ENCODE measurements at regions not wholly inside any gene's neighbourhood (a gene's known extent, or its start where the extent isn't known, plus 50 kb on each side); places are given as distances from the start of the nearest gene placed in this dataset.
A peak's percentile ranks its signal among the peaks of the same experiment; 100 is the strongest.

- Histone ChIP-seq H3K27ac (no peak overlapping the region), H3K4me3 (no peak overlapping the region), H3K4me1 (peaks cover 0 to 5% (median 0%) of the 10 kb centered on the region in 9 donors), H3K36me3 (no peaks in the 10 kb centered on the region), H3K9me3 (peaks cover 0 to 20% (median 0%) of the 10 kb centered on the region in 11 donors), H3K27me3 (peaks cover 0 to 15% (median 0%) of the 10 kb centered on the region in 7 donors)
- no peak for ATAC-seq
- intact Hi-C loops (cut with DNase I): no loop called here
- no peak for DNase-seq
- 94 to 95% methylated on average over 5 of the region's 5 CpGs for WGBS, 2 donors
- no peak for TF ChIP-seq CTCF (IDR thresholded peaks at IDR 0.05)
Observed at GRCh38 chr11:120035756-120036155, 102.2 kb downstream of the TRIM29 start.

- DNase-seq: no peak
- Histone ChIP-seq H3K4me3 (no peak overlapping the region), H3K36me3 (no peaks in the 10 kb centered on the region), H3K27me3 (peaks cover 0 to 15% (median 0%) of the 10 kb centered on the region in 7 donors), H3K9me3 (peaks cover 0 to 20% (median 0%) of the 10 kb centered on the region in 11 donors), H3K27ac (no peak overlapping the region), H3K4me1 (peaks cover 0 to 5% (median 0%) of the 10 kb centered on the region in 9 donors)
- no peak for ATAC-seq
- 71 to 78% methylated on average over 9 of the region's 9 CpGs for WGBS, 2 donors
- TF ChIP-seq CTCF (IDR thresholded peaks at IDR 0.05): no peak
- intact Hi-C loops (cut with DNase I): no loop called here
Observed at GRCh38 chr11:120034881-120035630, 102.9 kb downstream of the TRIM29 start.

GRCh38 chr11:120034176-120034875 lies 103.6 kb downstream of the TRIM29 start:
- intact Hi-C loops (cut with DNase I): no loop called here
- H3K36me3 ChIP-seq: no peaks in the 10 kb centered on the region
- H3K4me3 ChIP-seq: no peak overlapping the region
- H3K4me1 ChIP-seq: peaks cover 0 to 5% (median 0%) of the 10 kb centered on the region in 9 donors
- H3K27ac ChIP-seq: no peak overlapping the region
- peaks cover 0 to 17% (median 3%) of the 10 kb centered on the region in 7 donors for H3K27me3 ChIP-seq
- ATAC-seq: no peak
- H3K9me3 ChIP-seq: peaks cover 0 to 20% (median 0%) of the 10 kb centered on the region in 11 donors
- WGBS, 2 donors: 90 to 93% methylated on average over 9 of the region's 9 CpGs
- TF ChIP-seq CTCF (IDR thresholded peaks at IDR 0.05): no peak
- DNase-seq: no peak

- DNase-seq (no peak), ATAC-seq (peak in 4 of 8 donors; percentile 21 to 41 (median 32))
- H3K27me3 ChIP-seq: peaks cover 0 to 30% (median 8%) of the 10 kb centered on the region in 7 donors
- intact Hi-C loops (cut with DNase I): no loop called here
- no peaks in the 10 kb centered on the region for H3K36me3 ChIP-seq
- H3K4me3 ChIP-seq: no peak overlapping the region
- 42 to 45% methylated on average over 10 of the region's 10 CpGs for WGBS, 2 donors
- H3K4me1 ChIP-seq: peaks cover 0 to 5% (median 0%) of the 10 kb centered on the region in 9 donors
- H3K27ac ChIP-seq: no peak overlapping the region
- TF ChIP-seq CTCF (IDR thresholded peaks at IDR 0.05): no peak
- peaks cover 0 to 20% (median 0%) of the 10 kb centered on the region in 11 donors for H3K9me3 ChIP-seq
Observed at GRCh38 chr11:120032766-120033390, 105.0 kb downstream of the TRIM29 start.

Measured in heart right ventricle (tissue), 16 donors.